ENCODE measurements at regions not wholly inside any gene's neighbourhood (a gene's known extent, or its start where the extent isn't known, plus 50 kb on each side); places are given as distances from the start of the nearest gene placed in this dataset.
"Not testable (repeated sequence)": the region's sequence is repeated elsewhere in the genome, so short reads cannot be mapped to it uniquely, and the experiment has no call there.

GRCh38 chr7:136399385-136399784 is 422.2 kb upstream of the MTPN start:
- 61% methylated on average over 2 of the region's 2 CpGs for WGBS
- Histone ChIP-seq H3K9me3 (no peaks in the 10 kb centered on the region), H3K4me1 (no peaks in the 10 kb centered on the region), H3K27me3 (no peaks in the 10 kb centered on the region), H3K4me3 (no peak overlapping the region), H3K27ac (replicated peaks in 1 of 4) (no peak overlapping the region), H3K36me3 (no peaks in the 10 kb centered on the region)
- TF ChIP-seq EP300 (IDR thresholded peaks at IDR 0.05), result no peak
- no peak for TF ChIP-seq POLR2AphosphoS5 (IDR thresholded peaks at IDR 0.05)
- TF ChIP-seq, protein P1, sequence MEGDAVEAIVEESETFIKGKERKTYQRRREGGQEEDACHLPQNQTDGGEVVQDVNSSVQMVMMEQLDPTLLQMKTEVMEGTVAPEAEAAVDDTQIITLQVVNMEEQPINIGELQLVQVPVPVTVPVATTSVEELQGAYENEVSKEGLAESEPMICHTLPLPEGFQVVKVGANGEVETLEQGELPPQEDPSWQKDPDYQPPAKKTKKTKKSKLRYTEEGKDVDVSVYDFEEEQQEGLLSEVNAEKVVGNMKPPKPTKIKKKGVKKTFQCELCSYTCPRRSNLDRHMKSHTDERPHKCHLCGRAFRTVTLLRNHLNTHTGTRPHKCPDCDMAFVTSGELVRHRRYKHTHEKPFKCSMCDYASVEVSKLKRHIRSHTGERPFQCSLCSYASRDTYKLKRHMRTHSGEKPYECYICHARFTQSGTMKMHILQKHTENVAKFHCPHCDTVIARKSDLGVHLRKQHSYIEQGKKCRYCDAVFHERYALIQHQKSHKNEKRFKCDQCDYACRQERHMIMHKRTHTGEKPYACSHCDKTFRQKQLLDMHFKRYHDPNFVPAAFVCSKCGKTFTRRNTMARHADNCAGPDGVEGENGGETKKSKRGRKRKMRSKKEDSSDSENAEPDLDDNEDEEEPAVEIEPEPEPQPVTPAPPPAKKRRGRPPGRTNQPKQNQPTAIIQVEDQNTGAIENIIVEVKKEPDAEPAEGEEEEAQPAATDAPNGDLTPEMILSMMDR (IDR thresholded peaks at IDR 0.05), result no peak
- no peak for TF ChIP-seq POLR2A (IDR thresholded peaks at IDR 0.05; ENCODE audit: low read depth)
- intact Hi-C loops (cut with DNase I), result no loop called here
- DNase-seq (ENCODE audit: extremely low spot score), result no peak

- Histone ChIP-seq H3K4me3 (no peak overlapping the region), H3K4me1 (no peaks in the 10 kb centered on the region), H3K36me3 (no peaks in the 10 kb centered on the region), H3K9me3 (no peaks in the 10 kb centered on the region), H3K27ac (replicated peaks in 1 of 4) (no peak overlapping the region), H3K27me3 (no peaks in the 10 kb centered on the region)
- intact Hi-C loops (cut with DNase I), result no loop called here
- no peak for TF ChIP-seq POLR2AphosphoS5 (IDR thresholded peaks at IDR 0.05)
- TF ChIP-seq EP300 (IDR thresholded peaks at IDR 0.05), result no peak
- no peak for TF ChIP-seq POLR2A (IDR thresholded peaks at IDR 0.05; ENCODE audit: low read depth)
- TF ChIP-seq, protein P1 (IDR thresholded peaks at IDR 0.05), result no peak
- DNase-seq (ENCODE audit: extremely low spot score), result no peak
- 81% methylated on average over 2 of the region's 2 CpGs for WGBS
These were observed 415.7 kb upstream of the MTPN start for GRCh38 chr7:136392856-136393255.

- intact Hi-C loops (cut with DNase I), result no loop called here
- whole genome bisulfite sequencing, result 90% methylated on average over 6 of the region's 6 CpGs
- no peaks in the 10 kb centered on the region for H3K36me3 ChIP-seq
- H3K27ac ChIP-seq (replicated peaks in 1 of 4), result no peak overlapping the region
- H3K4me1 ChIP-seq, result no peaks in the 10 kb centered on the region
- TF ChIP-seq POLR2AphosphoS5 (IDR thresholded peaks at IDR 0.05) (no peak), EP300 (IDR thresholded peaks at IDR 0.05) (no peak), POLR2A (IDR thresholded peaks at IDR 0.05; ENCODE audit: low read depth) (no peak)
- TF ChIP-seq, protein P1 (IDR thresholded peaks at IDR 0.05), result no peak
- no peak for DNase-seq (ENCODE audit: extremely low spot score)
- no peaks in the 10 kb centered on the region for H3K27me3 ChIP-seq
- H3K9me3 ChIP-seq, result no peaks in the 10 kb centered on the region
- H3K4me3 ChIP-seq, result no peak overlapping the region
These were observed 414.2 kb upstream of the MTPN start for GRCh38 chr7:136391371-136391770.

- H3K27me3 ChIP-seq, result no peaks in the 10 kb centered on the region
- H3K4me1 ChIP-seq, result no peaks in the 10 kb centered on the region
- no peaks in the 10 kb centered on the region for H3K9me3 ChIP-seq
- intact Hi-C loops (cut with DNase I), result no loop called here
- H3K4me3 ChIP-seq, result no peak overlapping the region
- 65% methylated on average over 3 of the region's 3 CpGs for WGBS
- no peaks in the 10 kb centered on the region for H3K36me3 ChIP-seq
- TF ChIP-seq POLR2AphosphoS5 (IDR thresholded peaks at IDR 0.05) (no peak), POLR2A (IDR thresholded peaks at IDR 0.05; ENCODE audit: low read depth) (no peak), EP300 (IDR thresholded peaks at IDR 0.05) (no peak)
- TF ChIP-seq, protein P1 (IDR thresholded peaks at IDR 0.05), result no peak
- H3K27ac ChIP-seq (replicated peaks in 1 of 4), result no peak overlapping the region
- no peak for DNase-seq (ENCODE audit: extremely low spot score)
These were observed 412.8 kb upstream of the MTPN start for GRCh38 chr7:136389933-136390332.

DNA sequence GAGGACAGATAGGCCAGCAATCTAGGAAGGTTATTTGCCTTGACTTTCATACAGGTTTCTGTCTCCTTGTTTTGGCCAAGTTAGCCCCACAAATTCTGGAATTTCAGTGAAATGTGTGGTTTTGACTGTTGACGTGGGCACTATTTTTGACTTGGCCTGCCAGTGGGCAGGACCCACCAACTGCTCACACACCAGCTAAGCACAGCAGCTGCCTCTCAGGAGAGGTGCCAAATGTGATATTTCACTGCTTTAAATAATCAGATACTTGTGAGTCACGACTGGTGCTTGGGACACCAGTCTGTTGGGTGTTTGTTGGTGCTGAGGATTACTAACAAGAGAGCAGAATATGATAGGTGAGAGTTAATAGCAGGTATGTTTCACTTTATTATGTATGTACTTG is 409.7 kb upstream of the MTPN start:
- no peak for DNase-seq (ENCODE audit: extremely low spot score)
- intact Hi-C loops (cut with DNase I), result no loop called here
- H3K4me1 ChIP-seq, result no peaks in the 10 kb centered on the region
- 77% methylated on average over 2 of the region's 2 CpGs for WGBS
- TF ChIP-seq POLR2AphosphoS5 (IDR thresholded peaks at IDR 0.05) (no peak), POLR2A (IDR thresholded peaks at IDR 0.05; ENCODE audit: low read depth) (no peak), EP300 (IDR thresholded peaks at IDR 0.05) (no peak)
- TF ChIP-seq, protein P1 (IDR thresholded peaks at IDR 0.05), result no peak
- H3K27me3 ChIP-seq, result no peaks in the 10 kb centered on the region
- no peak overlapping the region for H3K4me3 ChIP-seq
- H3K9me3 ChIP-seq, result no peaks in the 10 kb centered on the region
- H3K36me3 ChIP-seq, result no peaks in the 10 kb centered on the region
- H3K27ac ChIP-seq (replicated peaks in 1 of 4), result no peak overlapping the region

DNA sequence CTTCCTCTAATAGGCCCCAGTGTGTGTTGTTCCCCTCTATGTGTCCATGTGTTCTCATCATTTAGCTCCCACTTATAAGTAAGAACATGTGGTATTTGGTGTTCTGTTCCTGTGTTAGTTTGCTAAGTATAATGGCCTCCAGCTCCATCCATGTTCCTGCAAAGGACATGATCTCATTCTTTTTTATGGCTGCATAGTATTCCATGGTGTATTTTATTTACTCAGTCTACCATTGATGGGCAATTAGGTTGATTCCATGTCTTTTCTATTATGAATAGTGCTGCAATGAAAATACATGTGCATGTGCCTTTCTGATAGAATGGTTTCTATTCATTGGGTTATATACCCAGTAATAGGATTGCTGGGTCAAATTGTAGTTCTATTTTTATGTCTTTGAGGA is 394.2 kb upstream of the MTPN start:
- H3K9me3 ChIP-seq; DNase-seq (ENCODE audit: extremely low spot score); intact Hi-C loops (cut with DNase I): not testable (repeated sequence)

More for the DNA sequence above, 394.2 kb upstream of the MTPN start:
- H3K4me1 ChIP-seq; H3K27ac ChIP-seq (replicated peaks in 1 of 4); H3K27me3 ChIP-seq; H3K4me3 ChIP-seq; H3K36me3 ChIP-seq: not testable (repeated sequence)
